A673 (cell line): ENCODE measurements at regions not wholly inside any gene's neighbourhood (a gene's known extent, or its start where the extent isn't known, plus 50 kb on each side); places are given as distances from the start of the nearest gene placed in this dataset.
"Not testable (repeated sequence)": the region's sequence is repeated elsewhere in the genome, so short reads cannot be mapped to it uniquely, and the experiment has no call there.

ENCODE experiments used
- BruUV-seq: library from RNA; stranded (reverse); fragments of 400-500 nt; replicated peaks from 2 replicates; lab custom pipeline; 2021; lab: Mats Ljungman, UMichigan
- CTCF ChIA-PET: fragments of 300-600 bp; sonication (Branson Sonifier 250); formaldehyde crosslinking; loops from one replicate; lab custom pipeline; 2022; ENCODE audit warnings: antibody characterized with exemption; lab: Charles Lee
- POLR2A ChIA-PET: fragments of 300-600 bp; sonication (Branson Sonifier 250); formaldehyde crosslinking; loops from one replicate; lab custom pipeline; 2022; ENCODE audit warnings: antibody characterized with exemption; ENCODE audit not compliant: low non-redundant PET; lab: Charles Lee
- DNase-seq: peaks from one replicate; pipeline ENCODE4 v3.0.0-alpha.2; 2015; ENCODE audit warnings: low spot score
- H3K27ac ChIP-seq: fragments of 200-600 bp; sonication (generic); 2 replicates; pipeline ENCODE4 v1.5.1; 2016; ENCODE audit warnings: mixed run types, low read depth, mild to moderate bottlenecking, mixed read lengths, antibody characterized with exemption, low read length; ENCODE audit not compliant: poor library complexity, severe bottlenecking
- H3K27me3 ChIP-seq: fragments of 200-600 bp; sonication (generic); replicated peaks from 2 replicates; pipeline ENCODE4 v1.6.1; 2017; ENCODE audit warnings: mixed run types, low read depth, mild to moderate bottlenecking, mixed read lengths, antibody characterized with exemption, low read length; ENCODE audit not compliant: insufficient read depth, poor library complexity
- H3K36me3 ChIP-seq: fragments of 200-600 bp; sonication (generic); 2 replicates; pipeline ENCODE4 v1.6.1; 2016; ENCODE audit warnings: mixed run types, mild to moderate bottlenecking, mixed read lengths, antibody characterized with exemption, low read length; ENCODE audit not compliant: insufficient read depth, poor library complexity, severe bottlenecking
- H3K4me1 ChIP-seq: fragments of 200-600 bp; sonication (generic); 2 replicates; pipeline ENCODE4 v1.6.1; 2017; ENCODE audit warnings: mixed run types, mild to moderate bottlenecking, mixed read lengths, antibody characterized with exemption, low read length; ENCODE audit not compliant: insufficient read depth, poor library complexity, severe bottlenecking
- H3K4me3 ChIP-seq: fragments of 200-600 bp; sonication (generic); 2 replicates; pipeline ENCODE4 v1.5.1; 2016; ENCODE audit warnings: low read depth, mixed run types, mild to moderate bottlenecking, mixed read lengths, low read length; ENCODE audit not compliant: poor library complexity, severe bottlenecking
- H3K9me3 ChIP-seq: fragments of 200-600 bp; sonication (generic); 2 replicates; pipeline ENCODE4 v1.6.1; 2016; ENCODE audit warnings: mixed run types, low read depth, mild to moderate bottlenecking, mixed read lengths, antibody characterized with exemption, low read length; ENCODE audit not compliant: poor library complexity, severe bottlenecking
- EZH2 ChIP-seq: fragments of 200-600 bp; sonication (generic); IDR thresholded peaks from 2 replicates; pipeline ENCODE4 v1.6.1; 2017; ENCODE audit warnings: borderline replicate concordance, low read depth, mild to moderate bottlenecking, mixed read lengths, antibody characterized with exemption, low read length; ENCODE audit not compliant: poor library complexity, severe bottlenecking
- intact Hi-C: fragments of 100-400 bp; cut with micrococcal nuclease; formaldehyde crosslinking; loops from one replicate; pipeline ENCODE4 v1.10.0; 2022; ENCODE audit not compliant: unreplicated experiment
- TF ChIP-seq, protein P1 (sequence below): fragments of 300-800, 200-600 bp; sonication (generic); conservative IDR thresholded peaks from 2 replicates; pipeline ENCODE4 v1.5.1; 2017; ENCODE audit warnings: low read depth, mild to moderate bottlenecking, antibody characterized with exemption, low read length, moderate library complexity, mixed read lengths

DNA sequence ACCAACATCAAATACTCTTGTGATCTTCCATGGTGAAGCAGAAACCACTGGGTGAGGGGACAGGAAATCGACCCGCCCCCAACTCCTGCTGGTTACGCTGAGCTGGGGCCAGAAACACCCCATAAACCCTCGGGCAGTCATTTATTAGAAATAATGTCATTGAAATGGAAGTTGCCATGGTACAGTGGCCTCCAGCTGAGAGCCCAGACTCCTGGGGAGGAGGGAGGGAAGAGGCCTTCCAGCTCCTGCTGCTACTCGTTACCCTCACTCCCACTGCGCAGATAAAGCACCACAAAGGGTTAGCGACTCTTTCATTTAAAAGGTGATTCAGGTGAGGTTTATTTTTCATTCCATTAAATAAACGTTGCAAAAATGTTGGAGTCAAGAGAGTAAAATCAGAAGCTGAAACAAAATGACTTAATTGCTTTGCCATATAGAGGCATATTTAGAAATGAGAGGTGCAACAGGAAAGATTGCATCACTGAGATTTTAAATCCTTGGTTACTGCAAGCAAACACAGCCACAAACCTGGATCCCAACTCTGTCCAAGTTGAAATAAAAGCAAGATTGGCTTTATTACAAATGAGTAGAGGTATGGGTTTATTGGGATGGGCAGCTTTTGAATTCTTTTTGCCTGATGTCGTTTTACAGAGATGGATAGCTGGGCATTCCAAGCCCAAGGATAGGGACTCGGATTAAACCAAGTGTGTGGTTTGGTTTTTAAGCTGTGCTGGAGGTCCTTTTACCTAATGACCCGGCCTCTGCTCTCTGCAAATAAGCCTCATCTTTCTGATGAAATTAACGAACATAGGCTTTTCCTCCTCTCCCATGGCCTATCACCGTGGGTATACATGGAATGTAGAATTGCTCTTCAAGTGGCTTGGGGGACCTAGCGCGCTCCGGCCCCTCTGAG is 92.0 kb downstream of the LYZL1 start:
- H3K36me3 ChIP-seq, H3K27me3 ChIP-seq, H3K9me3 ChIP-seq, intact Hi-C loops: not testable (repeated sequence)
- BruUV-seq: TSS peak; percentile 85
- DNase-seq: peak; percentile 94
- POLR2A ChIA-PET: interaction anchor here (0.6 kb wide), 1 partner anchor 50 kb away, joined by 3 read pairs; no protein-coding TSS in a partner anchor
- H3K4me1 ChIP-seq: peaks cover 41% of the 10 kb centered on the region
- peak overlapping the region; percentile 92 for H3K27ac ChIP-seq
- CTCF ChIA-PET: interaction anchor here (0.5 to 1.5 kb wide), 3 partner anchors 9 to 209 kb away, joined by 3 to 10 read pairs (median 3); no protein-coding TSS in a partner anchor
- peak overlapping the region; percentile 8 for H3K4me3 ChIP-seq

DNA sequence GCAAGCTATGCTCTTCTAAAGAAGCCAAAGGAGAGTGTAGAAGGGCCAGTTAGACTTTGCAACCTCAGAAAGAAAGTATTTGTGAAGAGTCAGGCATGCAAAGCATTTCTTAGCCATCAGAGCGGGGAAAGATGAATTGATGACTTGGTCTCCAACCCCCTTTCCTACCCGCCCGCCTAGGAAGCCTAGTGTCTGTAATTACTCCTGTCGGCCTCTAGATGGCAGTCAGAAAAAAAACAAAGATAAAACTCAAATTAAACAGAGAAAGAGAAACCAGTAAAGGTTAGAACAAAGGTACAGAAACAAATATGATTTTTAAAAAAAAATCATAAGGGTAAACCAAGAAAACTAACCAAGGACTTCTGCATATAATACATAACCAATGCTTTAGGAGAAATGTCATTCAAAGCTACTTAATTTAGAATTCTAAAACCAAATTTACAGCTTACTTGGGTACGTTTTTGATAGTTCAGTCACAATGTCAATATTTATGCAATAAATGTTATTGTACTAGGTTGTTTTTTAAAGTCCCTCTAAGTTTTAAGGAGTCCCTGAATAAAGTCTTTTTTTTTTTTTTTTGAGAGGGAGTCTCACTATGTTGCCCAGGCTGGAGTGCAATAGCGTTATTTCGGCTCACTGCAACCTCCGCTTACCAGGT is 97.6 kb downstream of the LYZL1 start:
- no peaks in the 10 kb centered on the region for H3K36me3 ChIP-seq
- DNase-seq: peak; percentile 71
- H3K9me3 ChIP-seq: no peaks in the 10 kb centered on the region
- H3K27me3 ChIP-seq: no peaks in the 10 kb centered on the region
- ChIA-PET POLR2A (interaction anchor here (0.7 kb wide), 1 partner anchor 34 kb away, joined by 3 read pairs; no protein-coding TSS in a partner anchor), CTCF (interaction anchor here (0.7 kb wide), 2 partner anchors 25 to 147 kb away, joined by 3 to 6 read pairs; no protein-coding TSS in a partner anchor)
- intact Hi-C loops: no loop called here
- TF ChIP-seq, protein P1, sequence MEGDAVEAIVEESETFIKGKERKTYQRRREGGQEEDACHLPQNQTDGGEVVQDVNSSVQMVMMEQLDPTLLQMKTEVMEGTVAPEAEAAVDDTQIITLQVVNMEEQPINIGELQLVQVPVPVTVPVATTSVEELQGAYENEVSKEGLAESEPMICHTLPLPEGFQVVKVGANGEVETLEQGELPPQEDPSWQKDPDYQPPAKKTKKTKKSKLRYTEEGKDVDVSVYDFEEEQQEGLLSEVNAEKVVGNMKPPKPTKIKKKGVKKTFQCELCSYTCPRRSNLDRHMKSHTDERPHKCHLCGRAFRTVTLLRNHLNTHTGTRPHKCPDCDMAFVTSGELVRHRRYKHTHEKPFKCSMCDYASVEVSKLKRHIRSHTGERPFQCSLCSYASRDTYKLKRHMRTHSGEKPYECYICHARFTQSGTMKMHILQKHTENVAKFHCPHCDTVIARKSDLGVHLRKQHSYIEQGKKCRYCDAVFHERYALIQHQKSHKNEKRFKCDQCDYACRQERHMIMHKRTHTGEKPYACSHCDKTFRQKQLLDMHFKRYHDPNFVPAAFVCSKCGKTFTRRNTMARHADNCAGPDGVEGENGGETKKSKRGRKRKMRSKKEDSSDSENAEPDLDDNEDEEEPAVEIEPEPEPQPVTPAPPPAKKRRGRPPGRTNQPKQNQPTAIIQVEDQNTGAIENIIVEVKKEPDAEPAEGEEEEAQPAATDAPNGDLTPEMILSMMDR: peak; percentile 77
- no peak for TF ChIP-seq EZH2
- H3K4me3 ChIP-seq: no peak overlapping the region
- H3K4me1 ChIP-seq: peaks cover 11% of the 10 kb centered on the region
- H3K27ac ChIP-seq: no peak overlapping the region
- BruUV-seq: no TSS peak

DNA sequence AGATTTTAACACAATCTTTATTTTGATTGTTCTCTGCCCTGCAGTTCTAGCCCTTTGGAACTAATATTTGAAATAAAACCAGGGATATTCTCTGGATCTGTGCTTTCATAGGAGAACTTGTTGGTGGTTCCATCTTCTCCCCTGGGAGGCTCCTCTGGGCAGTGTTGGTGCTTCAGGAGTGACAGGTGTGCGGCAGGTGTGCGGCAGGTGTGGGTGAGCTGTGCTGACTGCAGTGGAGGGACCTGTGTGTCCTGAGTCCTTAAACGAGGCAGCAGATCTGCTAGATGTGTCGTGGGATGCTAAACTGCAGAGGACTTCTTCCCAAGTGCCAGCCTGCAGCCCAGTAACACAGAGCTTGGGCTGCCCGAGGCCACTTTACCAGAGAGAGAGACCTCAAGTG is 98.4 kb downstream of the LYZL1 start:
- Histone ChIP-seq H3K36me3 (no peaks in the 10 kb centered on the region), H3K27me3 (no peaks in the 10 kb centered on the region), H3K9me3 (no peaks in the 10 kb centered on the region), H3K4me3 (no peak overlapping the region), H3K27ac (no peak overlapping the region), H3K4me1 (peaks cover 7% of the 10 kb centered on the region)
- intact Hi-C loops: no loop called here
- CTCF ChIA-PET: interaction anchor here (0.5 kb wide), 1 partner anchor 53 kb away, joined by 7 read pairs; no protein-coding TSS in a partner anchor
- DNase-seq: no peak
- BruUV-seq: no TSS peak
- TF ChIP-seq, protein P1: no peak
- no peak for TF ChIP-seq EZH2
- POLR2A ChIA-PET: no interaction called here

DNA sequence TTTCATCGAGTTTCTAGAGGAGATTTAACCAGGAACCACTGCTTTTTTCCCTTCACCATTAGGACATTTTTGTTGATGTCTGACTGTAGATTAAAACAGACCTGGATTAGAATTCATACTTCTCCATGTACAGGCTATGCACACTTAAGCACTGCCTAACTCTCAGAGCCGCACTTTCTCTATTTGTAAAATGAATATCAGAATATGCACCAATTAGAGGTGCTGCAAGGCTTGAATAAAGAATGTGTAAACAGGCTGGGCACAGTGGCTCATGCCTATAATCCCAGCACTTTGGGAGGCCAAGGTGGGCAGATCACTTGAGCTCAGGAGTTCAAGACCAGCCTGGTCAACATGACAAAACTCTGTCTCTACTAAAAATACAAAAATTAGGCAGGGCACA is 99.2 kb downstream of the LYZL1 start:
- BruUV-seq, H3K27ac ChIP-seq, intact Hi-C loops, H3K4me3 ChIP-seq, H3K27me3 ChIP-seq, H3K4me1 ChIP-seq, POLR2A ChIA-PET, DNase-seq, H3K9me3 ChIP-seq, H3K36me3 ChIP-seq: not testable (repeated sequence)
- CTCF ChIA-PET: interaction anchor here (0.5 to 1.2 kb wide), 2 partner anchors 52 to 129 kb away, joined by 3 to 7 read pairs; no protein-coding TSS in a partner anchor
